HG02840 (cell line): ENCODE measurements at regions not wholly inside any gene's neighbourhood (a gene's known extent, or its start where the extent isn't known, plus 50 kb on each side); places are given as distances from the start of the nearest gene placed in this dataset.
"Not testable (repeated sequence)": the region's sequence is repeated elsewhere in the genome, so short reads cannot be mapped to it uniquely, and the experiment has no call there.

Source experiments
- ATAC-seq: cut with Tn5 transposase; IDR thresholded peaks from one replicate; pipeline ENCODE4 v1.9.1; 2021; ENCODE audit warnings: mild to moderate bottlenecking, moderate library complexity, moderate number of reproducible peaks; ENCODE audit not compliant: unreplicated experiment, low FRiP score

- ATAC-seq, result no peak
These were observed 101.2 kb downstream of the VPREB1 start for GRCh38 chr22:22345781-22346180.

GRCh38 chr22:22346401-22347107, 102.0 kb downstream of the VPREB1 start:
- ATAC-seq, result no peak

- no peak for ATAC-seq
These were observed 103.7 kb downstream of the VPREB1 start for GRCh38 chr22:22348127-22348814.

GRCh38 chr22:22348815-22349454, 104.3 kb downstream of the VPREB1 start:
- no peak for ATAC-seq

- ATAC-seq, result no peak
These were observed 104.9 kb downstream of the VPREB1 start for GRCh38 chr22:22349455-22349836.

GRCh38 chr22:22351366-22351765, 106.8 kb downstream of the VPREB1 start:
- no peak for ATAC-seq

- no peak for ATAC-seq
These were observed 107.9 kb downstream of the VPREB1 start for GRCh38 chr22:22352371-22352999.

- no peak for ATAC-seq
These were observed 110.7 kb downstream of the VPREB1 start for GRCh38 chr22:22355096-22355834.

- no peak for ATAC-seq
These were observed 112.7 kb downstream of the VPREB1 start for GRCh38 chr22:22357024-22357883.

- no peak for ATAC-seq
These were observed 113.6 kb downstream of the VPREB1 start for GRCh38 chr22:22358152-22358551.

GRCh38 chr22:22358686-22359085, 114.1 kb downstream of the VPREB1 start:
- ATAC-seq, result no peak

- ATAC-seq, result no peak
These were observed 114.9 kb downstream of the VPREB1 start for GRCh38 chr22:22359465-22359864.

GRCh38 chr22:22360014-22360413, 115.4 kb downstream of the VPREB1 start:
- no peak for ATAC-seq

GRCh38 chr22:22362311-22362710, 117.7 kb downstream of the VPREB1 start:
- no peak for ATAC-seq

- no peak for ATAC-seq
These were observed 118.3 kb downstream of the VPREB1 start for GRCh38 chr22:22362936-22363335.

- ATAC-seq, result no peak
These were observed 119.6 kb downstream of the VPREB1 start for GRCh38 chr22:22364207-22364606.

GRCh38 chr22:22366537-22366936, 122.0 kb downstream of the VPREB1 start:
- ATAC-seq, result no peak

GRCh38 chr22:22368516-22368915, 123.9 kb downstream of the VPREB1 start:
- ATAC-seq, result no peak

- not testable (repeated sequence) for ATAC-seq
These were observed 124.8 kb downstream of the VPREB1 start for GRCh38 chr22:22369219-22369963.
